Left kidney (tissue), 1 donor: ENCODE measurements at regions not wholly inside any gene's neighbourhood (a gene's known extent, or its start where the extent isn't known, plus 50 kb on each side); places are given as distances from the start of the nearest gene placed in this dataset.

Experiments used
- DNase-seq: peaks from one replicate; pipeline ENCODE4 v3.0.0-alpha.2; 2013

DNA sequence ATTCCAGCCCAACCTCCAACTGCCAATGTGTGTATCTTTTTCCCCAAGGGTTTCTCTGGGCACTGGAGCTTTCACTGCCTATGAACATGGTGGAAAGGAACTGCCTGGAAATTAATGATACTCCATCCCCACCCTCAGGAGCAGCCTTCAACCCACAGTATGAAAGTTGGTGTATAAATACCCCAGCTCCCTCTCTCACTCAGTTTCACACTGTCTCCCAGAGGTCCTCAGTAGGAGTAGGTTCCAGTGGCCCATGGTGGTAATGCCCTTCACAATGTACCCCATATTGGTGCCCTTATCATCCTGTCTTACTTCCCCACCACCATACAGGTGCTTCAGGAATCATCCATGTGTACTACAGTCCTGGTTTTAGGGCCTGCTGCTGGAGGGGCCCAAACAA is 462.6 kb downstream of the MIAT start:
- DNase-seq: no peak

DNA sequence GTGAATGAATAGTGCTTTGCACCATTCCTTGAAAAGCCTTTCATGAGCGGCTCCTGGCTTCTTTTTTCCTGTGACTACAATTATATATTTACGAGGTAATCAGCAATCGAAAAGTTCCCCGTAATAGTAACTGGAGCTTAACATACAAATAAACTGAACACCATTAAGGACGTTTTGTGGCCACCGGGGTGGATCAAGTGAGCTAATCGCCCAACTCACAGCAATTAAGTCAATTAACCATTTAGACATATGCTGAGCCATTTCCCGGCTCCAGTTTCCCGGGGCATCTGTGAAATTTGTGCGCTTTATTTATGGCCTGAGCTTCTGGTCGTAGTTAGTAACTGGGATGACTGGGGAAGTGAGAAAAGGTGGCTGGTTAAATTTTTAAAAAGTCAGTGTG is 465.2 kb downstream of the MIAT start:
- no peak for DNase-seq

DNA sequence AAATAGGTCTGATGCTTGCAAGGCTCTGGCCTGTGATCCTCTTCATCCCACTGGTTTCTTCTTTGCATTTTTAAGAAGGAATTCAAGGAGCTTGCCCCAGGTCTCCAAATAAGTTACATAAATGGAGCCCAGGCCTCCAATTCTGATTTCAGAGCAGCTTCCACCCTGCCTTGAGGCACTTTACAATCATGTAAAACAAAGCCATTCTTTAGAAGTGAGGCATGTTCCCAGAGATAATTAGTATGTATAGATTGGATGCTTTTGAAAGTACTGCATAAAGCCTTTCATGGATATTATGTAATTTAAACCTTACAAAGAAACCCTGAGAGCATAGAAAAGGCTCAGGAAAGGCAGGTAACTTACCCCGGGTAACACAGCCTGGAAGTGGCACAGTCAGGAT is 466.5 kb downstream of the MIAT start:
- DNase-seq: no peak

DNA sequence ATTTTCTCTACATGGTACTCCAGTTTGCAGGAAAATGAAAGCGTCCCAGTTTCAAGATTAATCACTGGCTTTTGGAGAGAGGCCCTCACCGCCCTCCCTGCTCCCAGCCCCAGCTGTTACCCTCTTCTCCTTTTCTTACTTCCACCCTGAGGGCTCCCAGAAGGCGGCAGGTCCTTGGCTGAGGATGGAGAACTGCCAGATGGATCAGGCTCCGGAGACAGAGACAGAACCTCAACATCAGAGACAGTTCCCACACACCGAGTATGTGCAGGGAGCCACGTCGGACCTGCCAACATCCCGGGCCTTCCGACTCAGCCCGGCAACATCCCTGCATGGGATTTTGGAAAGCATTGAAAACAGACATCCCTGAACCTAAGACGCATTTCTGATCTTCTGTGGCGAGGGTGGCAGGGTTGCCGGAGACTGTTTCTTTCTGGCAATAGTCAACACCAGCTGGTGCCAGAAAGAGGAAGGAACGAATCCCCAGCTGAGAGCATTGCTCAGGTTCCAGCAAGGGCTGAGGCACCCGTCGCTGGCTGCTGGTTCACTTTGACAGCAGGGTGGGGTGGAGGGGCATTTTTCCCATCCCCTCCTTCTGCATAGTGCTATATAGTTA is 467.1 kb downstream of the MIAT start:
- DNase-seq: no peak

DNA sequence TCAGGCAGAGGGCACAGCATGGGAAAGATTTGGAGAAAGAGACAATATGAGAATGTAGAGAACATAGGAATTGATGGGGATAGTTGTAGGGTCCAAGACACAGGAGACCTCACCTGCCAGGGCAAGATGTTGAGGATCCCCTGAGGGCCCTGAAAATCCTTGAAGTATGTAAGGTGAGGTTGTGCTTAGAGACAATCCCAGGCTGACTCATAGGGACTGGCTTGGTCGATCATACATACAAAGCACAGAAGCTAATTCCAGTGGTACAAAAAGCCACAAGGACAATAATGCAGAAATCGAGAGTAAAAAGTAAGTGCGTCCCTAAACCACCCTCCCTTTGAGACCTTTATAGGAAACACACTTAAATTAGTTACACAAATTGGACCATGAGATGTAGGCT is 468.2 kb downstream of the MIAT start:
- no peak for DNase-seq

DNA sequence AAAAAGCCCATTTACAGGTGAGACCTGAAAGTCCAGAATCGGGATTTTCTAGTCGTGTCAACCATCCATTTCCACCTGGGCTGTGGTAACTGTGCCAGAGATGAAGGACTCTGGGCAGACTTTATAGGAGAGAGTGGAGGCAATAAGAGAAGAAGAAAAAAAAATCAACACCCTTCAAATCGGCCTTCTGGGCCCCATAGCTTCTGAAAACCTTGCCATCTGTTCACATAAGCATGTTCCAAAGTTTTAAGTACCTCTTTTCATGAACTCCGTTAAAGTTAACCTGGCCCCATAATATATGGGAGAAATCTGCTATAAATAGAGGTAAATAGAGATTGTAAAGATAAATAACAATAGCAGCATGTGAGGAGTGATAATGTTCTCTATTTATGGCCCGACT is 470.5 kb downstream of the MIAT start:
- DNase-seq: no peak

DNA sequence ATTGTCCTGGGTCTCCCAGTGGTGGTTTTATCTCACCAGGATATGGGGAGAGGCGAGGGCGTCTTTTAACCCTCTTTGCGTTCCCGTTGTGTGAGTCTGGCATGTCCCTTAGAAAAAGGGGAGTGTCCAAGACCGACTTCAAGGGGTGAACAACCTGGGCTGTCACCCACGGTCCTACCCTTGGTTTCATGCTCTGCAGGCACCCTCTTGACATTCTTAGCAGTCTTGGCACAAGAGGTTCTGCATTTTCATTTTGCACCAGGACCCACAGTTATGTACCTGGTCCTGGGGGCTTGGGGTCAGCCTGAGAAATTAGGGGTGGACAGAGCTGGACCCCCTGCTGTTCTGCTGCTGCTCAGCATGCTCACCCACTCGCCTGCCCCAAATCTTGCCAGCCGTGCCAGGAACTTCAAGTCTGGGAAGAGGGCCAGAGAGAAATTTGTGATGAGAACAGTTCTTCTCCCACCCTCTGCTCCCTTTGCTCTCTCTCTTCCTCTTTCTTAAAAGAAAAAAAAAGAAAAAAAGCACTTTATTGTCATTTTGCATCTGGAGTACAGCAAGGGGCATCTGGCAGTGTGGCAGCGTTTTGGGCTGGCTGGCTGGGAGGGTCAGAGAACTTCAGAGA is 471.2 kb downstream of the MIAT start:
- DNase-seq: no peak

DNA sequence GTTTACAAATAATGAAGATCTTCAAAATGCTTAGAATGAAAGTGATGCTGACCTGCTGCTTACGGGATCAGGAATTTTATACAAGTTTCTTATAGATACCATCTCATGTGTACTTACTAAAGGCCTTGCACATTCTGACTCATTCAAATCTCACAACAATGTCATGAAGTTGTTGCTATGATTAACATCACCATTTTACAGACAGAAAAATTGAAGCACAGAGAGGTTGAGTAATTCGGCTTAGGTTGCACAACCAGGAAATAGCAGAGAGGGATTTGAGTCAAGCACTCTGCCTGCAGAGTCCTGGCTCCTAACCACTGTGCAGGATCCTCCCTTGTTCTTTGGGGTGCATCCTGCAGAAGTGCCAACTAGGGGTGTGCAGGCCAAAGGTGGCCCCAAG is 471.9 kb downstream of the MIAT start:
- no peak for DNase-seq

DNA sequence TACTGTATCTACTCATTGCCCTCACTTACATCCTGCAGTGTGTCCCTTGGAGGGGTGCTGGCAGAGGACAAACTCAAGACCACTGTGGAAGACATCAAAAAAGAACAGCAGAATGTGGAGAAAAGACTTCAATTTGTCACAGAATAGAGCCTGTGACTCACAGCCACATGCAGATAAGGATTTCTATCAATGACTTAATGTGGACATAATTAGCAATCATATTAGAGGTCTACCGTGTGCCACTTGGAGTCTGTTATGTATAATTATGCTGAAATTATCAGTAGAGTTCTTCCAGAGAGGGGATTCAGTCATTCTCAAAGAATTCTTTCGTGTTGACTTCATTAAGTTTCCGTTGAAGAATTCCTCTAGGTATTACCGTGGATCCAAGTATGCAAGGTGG is 473.5 kb downstream of the MIAT start:
- no peak for DNase-seq

DNA sequence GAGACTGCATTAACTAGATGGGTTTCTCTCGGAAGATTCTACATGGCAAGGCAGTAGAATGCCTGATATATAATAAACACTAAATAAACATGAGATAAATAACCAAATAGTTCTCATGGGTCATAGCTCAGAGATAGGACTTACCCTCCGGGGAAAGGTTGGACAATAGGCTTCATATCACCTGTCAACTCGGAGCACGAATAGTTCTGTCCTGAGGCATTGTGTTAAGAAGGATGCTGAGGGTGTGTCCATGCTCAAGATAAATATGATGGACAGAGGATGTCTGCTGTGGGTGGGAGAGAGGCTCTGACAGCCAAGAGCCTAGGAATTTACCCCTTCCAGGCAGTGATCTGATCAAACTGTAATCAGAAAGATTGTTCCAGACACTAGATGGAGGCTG is 474.0 kb downstream of the MIAT start:
- DNase-seq: no peak

DNA sequence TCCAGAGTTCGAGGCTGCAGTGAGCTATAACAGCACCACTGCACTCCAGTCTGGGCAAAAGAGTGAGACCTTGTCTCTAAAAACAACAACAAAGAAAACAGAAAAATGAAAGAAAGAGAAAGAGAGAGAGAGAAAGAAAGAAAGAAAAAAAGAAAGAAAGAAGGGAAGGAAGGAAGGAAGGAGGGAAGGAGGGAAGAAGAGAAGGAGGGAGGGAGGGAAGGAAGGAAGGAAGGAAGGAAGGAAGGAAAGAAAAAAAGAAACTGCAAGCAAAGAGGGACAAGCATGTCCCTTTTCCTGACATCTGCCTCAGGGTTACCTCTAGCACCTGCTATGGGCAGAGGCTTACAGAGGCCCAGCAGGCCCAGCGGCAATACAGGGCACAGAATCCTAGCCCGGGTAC is 475.0 kb downstream of the MIAT start:
- DNase-seq: no peak

DNA sequence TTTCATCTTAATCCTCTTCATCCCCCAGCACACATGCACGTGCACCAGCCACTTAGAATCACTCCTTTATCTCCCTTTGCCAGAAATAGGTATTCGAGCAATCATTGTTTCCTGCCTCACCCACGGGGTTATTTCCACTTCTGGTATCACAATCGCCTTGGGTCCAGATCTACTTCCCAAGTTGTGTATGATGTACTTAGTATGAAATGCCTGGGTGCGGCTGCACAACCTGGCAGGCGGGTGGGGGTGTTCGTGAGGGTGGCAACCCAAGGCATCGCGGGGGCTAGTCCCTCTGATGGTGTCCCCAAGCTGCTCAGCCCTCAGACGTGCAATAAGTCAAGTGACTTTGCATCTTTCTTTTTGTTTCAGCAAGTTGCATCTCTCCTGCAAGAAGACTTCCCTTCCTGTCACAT is 475.6 kb downstream of the MIAT start:
- no peak for DNase-seq

DNA sequence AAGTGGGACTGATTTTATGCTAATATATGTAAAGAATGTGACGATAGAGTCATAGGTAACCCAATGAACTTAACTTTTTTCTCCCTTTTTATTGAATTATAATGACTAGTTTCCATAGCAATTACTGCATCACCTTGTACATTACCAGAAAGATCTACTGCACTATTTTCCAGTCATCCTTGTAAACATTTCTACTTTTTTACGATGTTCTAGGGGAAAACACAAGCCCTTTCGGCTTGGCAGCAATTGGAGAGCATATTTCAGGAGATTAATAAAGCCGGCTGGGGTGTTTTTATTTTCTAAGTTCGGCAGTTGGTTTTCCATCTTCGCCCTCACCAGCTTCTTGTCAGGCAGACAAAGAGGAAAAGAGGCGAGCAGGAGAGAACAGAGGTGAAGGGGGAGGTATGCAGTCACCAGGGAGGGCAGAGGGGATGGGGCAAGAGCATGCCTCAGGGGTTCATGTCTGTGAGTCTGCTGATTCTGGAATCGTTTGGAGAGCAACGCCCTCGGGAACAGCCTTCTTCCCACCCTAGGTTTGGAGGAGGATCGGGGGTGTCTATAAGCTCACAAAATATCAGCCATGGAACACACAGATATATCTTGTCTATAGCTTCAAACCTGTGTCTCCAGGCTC is 476.4 kb downstream of the MIAT start:
- DNase-seq: no peak

DNA sequence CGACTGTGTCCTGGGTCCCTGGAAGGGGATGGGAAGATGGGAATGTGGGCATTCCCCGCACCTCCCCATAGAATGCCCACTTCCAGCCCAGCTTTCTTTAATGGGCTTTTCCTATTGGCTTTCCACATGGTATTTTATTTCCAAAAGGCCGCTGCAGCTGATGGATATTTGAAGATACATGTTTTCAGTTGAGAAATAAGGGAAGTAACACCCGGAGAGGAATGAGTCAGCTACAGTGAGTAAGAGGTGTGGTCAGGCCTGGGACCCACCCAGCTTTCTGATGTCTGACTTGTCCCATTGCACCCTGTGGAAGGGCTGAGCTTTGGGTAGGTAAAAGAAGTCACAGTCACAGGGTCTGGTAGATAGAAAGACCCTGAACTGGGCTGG is 476.9 kb downstream of the MIAT start:
- DNase-seq: no peak

DNA sequence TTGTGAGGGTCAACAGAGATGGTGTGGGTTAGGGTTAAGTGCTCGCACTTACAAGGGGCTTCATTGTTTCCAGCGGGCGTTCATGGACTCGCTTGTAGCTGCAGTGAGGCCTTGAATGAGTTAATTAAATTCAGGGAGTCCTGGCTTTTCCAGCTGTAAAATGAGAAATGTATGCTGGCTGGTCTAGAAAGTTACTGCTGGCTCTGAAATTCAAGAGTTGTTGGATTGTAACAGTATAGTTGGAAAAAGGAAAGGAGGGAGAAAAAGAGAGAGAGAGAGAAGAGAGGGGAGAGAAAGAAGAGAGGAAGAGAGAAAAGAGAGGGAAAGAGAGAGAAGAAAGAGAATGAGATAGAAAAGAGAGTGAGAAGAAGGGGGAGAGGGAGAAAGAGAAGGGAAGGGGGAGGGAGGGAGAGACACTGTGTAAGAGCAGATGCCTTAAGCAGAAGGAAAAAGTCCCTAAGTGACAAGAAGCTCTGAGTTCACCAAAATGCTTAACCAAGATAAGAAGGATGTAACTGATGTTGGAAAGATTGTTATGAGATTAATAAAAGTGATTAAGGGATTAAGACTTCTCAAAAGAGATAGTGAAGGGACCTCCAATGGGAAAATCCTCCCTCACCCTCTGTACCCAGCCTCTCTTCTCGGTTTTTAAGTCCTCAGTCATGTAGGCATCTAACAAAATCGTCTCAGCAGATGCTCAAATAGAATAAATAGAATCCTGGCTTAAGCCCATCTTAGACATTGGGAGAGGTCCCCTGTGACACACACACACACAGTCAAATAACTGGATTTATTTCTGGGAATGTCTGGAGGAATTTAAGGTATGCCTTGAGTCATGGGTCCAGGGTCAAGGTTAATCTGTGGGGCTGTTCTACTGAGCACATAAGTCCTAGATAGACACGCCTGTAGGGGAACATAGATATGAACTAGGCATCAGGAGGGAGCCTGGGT is 477.9 kb downstream of the MIAT start:
- no peak for DNase-seq

DNA sequence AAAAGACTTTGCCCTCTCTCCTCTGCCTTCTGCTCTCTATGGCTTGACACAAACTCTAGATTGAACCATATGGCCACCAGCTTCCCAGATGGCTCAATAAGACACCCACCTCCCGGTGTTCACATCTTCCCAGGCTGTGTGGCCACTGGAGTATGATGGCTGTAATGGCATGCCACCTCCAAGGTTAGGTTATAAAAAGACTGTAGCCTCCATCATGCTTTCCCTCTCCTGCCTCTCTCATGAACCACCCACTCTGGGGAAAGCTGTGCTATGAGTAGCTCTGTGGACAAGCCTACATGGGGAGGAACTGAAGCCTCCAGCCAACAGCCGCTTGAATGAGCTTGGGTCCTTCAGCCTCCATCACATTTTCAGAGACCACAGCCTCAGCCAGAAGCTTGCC is 479.2 kb downstream of the MIAT start:
- no peak for DNase-seq

DNA sequence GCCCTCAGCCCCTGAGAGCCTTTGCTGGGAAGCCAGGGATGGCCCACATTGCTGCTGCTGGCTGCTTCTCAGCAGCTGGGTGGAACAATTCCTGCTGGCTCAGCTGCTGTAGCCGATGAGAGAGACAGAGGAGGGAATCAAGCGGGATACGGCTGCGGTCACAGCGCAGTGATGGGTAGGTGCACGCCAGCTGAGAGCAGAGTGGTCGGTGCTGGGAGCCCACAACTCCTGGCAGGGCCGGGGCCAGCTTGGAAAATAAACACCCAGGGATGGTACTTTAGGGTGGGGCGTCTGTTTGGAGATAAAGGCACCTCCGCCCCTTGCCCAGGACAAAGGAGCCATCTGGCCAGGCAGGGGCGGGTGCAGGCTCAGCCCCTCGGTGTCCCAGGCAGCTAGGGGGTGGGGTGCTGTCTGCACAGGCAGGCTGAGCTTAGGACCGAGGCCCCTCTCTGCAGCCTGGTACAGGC is 480.5 kb downstream of the MIAT start:
- DNase-seq: no peak

DNA sequence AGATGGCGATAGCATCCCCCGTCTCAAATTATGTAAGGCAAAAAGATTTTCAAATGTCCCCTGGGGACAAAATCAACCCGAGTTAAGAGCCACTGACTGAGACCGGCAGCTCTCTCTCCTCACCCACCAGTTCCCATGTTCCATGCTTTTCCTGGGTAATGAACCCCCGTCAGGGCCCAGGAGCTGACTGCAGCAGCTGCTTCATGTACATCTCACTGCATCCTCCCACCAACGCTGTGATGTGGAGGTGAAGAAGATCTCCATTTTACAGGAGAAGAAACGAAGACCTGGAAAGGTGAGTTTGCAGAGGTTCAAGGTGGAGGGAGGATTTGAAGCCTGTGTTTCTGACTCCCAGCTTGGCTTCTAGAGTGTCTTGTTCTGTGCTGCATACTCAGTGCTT is 481.1 kb downstream of the MIAT start:
- no peak for DNase-seq

DNA sequence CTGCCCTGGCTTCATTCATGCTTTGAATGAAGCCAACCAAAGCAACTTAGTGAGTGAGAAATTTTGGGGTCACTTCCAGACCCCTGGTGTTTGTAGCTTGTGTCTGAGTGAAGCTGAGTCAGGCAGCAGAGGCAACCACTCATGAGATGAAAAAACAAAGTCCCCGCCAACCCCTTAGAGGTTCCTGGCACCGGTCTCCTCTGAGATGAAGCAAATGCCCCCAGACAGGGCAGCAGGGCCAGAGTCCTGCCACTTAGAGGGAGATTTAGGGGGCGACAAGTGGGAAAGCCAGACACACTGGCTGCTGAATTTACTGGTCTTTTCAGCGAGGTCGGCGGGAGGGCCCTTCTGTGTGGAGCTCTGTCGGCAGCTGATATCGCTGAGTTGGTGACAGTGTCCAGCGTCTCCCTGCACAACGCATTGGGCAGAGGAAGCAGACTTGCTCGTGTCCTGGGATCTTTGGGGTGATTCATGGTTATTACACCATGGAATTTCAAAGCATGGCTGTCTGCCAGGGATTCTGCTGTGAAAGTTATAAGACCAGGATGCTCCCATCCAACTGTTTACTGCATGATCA is 482.6 kb downstream of the MIAT start:
- DNase-seq: no peak

DNA sequence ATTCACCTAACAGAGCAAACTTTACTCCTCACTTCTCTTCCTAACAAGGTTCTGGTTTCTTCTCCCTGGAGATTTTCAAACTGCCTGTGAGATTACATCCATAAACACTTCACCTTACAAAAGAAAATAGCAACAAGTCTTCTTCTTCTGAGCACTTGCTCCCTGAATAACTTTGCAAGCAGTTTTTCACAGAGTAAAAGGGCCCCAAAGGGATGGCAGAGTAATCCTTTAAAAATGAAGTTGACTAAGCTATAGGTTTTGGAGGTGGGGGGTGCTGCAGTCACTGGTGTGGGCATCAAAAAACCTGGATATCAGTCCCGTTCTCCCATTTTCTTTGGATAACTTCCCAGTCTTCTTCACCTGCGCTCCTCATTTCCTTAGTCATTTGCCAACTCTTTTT is 484.9 kb downstream of the MIAT start:
- no peak for DNase-seq

DNA sequence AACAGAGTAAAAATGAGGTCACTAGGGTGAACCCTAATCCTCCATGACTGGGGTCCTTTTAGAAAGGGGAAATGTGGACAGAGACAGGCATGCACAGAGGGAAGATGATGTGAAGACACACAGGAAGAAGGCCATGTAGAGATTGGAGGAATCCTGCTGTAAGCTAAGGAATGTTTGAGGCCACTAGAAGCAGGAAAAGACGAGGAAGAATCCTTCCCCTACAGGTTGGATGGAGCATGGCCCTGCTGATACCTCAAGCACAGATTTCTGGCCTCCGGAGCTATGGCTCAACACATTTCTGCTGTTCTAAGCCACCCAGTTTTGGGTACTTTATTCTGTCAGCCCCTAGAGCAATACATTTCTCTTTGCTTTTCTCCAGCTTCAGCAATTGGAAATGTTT is 486.9 kb downstream of the MIAT start:
- no peak for DNase-seq

DNA sequence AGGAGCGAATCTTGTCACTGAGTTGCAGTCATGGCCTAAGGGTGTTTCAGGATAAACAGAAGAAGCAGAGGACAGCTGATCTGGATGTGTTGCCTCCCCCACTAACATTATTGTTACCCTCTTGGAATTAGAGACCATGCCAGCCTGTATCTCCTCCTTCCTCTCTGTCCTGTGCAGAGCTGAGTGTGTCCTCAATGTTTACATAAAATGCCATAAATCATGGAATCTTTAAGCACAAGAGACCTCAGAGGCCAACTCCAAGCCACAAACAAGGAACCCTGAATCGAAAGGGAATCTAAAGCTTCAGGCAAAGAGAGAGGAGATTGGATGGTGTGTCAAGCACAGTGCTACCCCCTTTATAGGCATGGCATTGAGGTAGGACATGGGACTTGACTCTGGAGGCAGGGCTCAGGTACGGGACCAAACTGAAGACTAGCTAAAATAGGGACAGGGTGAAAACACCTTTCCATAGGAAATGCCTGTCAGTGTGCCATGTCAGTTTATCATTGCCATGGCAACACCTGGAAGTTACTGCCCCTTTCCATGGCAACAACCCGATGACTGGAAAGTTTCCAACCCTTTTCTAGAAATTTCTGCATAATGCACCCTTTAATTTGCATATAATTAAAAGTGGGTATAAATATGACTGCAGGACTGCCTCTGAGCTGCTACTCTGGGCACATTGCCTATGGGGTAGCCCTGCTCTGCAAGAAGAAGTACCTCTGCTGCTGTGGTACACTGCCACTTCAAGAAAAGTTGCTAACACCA is 489.7 kb downstream of the MIAT start:
- DNase-seq: no peak
